ENCODE measurements at regions not wholly inside any gene's neighbourhood (a gene's known extent, or its start where the extent isn't known, plus 50 kb on each side); places are given as distances from the start of the nearest gene placed in this dataset.

DNA sequence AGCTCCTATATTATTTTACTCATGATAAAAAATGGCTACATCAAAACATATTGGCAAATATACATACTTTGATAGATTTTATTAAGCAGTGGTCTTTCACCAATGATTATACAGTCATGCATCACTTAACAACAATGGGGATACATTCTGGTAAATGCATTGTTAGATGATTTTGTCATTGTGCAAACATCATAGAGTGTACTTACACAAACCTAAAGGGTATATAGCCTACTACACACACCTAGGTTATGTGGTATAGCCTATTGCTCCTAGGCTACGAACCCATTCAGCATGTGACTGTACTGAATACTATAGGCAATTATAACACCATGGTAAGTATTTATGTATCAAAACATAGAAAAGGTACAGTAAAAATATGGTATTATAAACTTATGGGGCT is 98.9 kb upstream of the IL6 start:
- no peak overlapping the region for H4K8ac ChIP-seq (ENCODE audit: extremely low read depth, insufficient read depth, low read length)
- H3K4me1 ChIP-seq (replicated peaks in 1 of 4; ENCODE audit: control insufficient read depth in 3 of 4, insufficient read depth in 4 of 4, low read length in 3 of 4), result 0 out of 7 replicates have a peak, but pooled peaks cover 0 to 4% (median 0%) of the 10 kb centered on the region in 4 experiments
- CTCF ChIA-PET (ENCODE audit: partially characterized antibody), result interaction anchor here (1.0 to 1.4 kb wide), 2 partner anchors 23 to 100 kb away, joined by 3 read pairs; no protein-coding TSS in a partner anchor
- no peak overlapping the region for H2BK12ac ChIP-seq (ENCODE audit: low read depth, low read length)
- H3K4ac ChIP-seq (replicated peaks; ENCODE audit: insufficient read length, low read depth, low read length), result no peak overlapping the region
- H3K56ac ChIP-seq (replicated peaks; ENCODE audit: insufficient read length, low read depth, low read length), result no peak overlapping the region
- no peaks in the 10 kb centered on the region for H3K79me2 ChIP-seq (ENCODE audit: control insufficient read depth in 1 of 2, insufficient read depth in 2 of 2, low read length in 2 of 2)
- DNase-seq (ENCODE audit: low read depth in 1 of 2, low spot score in 2 of 2) (no peak), FAIRE-seq (no peak)
- no peak overlapping the region for H4K5ac ChIP-seq (ENCODE audit: insufficient read length, low read depth, low read length)
- 92% methylated on average over 1 of the region's 1 CpG; no CpG with 5 or more reads in 1 of the 2 experiments for WGBS, 2 experiments (ENCODE audit: extremely low coverage in 1 of 2, insufficient coverage in 1 of 2, insufficient read length in 1 of 2, insufficient replicate concordance in 2 of 2, low coverage in 1 of 2, low lambda C conversion rate in 2 of 2, missing lambda C conversion rate in 1 of 2)
- no peaks in the 10 kb centered on the region for H3K27me3 ChIP-seq (replicated peaks in 1 of 4; ENCODE audit: control insufficient read depth in 3 of 4, extremely low read depth in 1 of 4, insufficient read depth in 3 of 4, low read length in 3 of 4)
- H4K91ac ChIP-seq (replicated peaks; ENCODE audit: insufficient read length, low read length), result no peak overlapping the region
- no peak overlapping the region for H3K9ac ChIP-seq (replicated peaks in 1 of 4; ENCODE audit: extremely low read depth in 1 of 4, low read depth in 3 of 4, low read length in 3 of 4)
- POLR2A ChIA-PET (ENCODE audit: partially characterized antibody), result no interaction called here
- no peaks in the 10 kb centered on the region for H3K79me1 ChIP-seq (ENCODE audit: low read depth, low read length)
- no peak overlapping the region for H2AFZ ChIP-seq (ENCODE audit: low read length)
- H3K9me3 ChIP-seq (ENCODE audit: insufficient read depth in 2 of 2, low read depth in 1 of 2, low read length in 1 of 2), result no peaks in the 10 kb centered on the region
- no peak overlapping the region for H2AK5ac ChIP-seq (ENCODE audit: low read depth, low read length)
- H3K27ac ChIP-seq (ENCODE audit: low read depth, low read length), result no peak overlapping the region
- no peaks in the 10 kb centered on the region for H4K20me1 ChIP-seq (replicated peaks in 1 of 2; ENCODE audit: control insufficient read depth in 1 of 2, insufficient read depth in 2 of 2, low read length in 2 of 2)
- no peak overlapping the region for H3K4me3 ChIP-seq (ENCODE audit: extremely low read depth in 1 of 4, insufficient read depth in 2 of 4, low read depth in 3 of 4, low read length in 4 of 4)
- no peak overlapping the region for H3K23ac ChIP-seq (ENCODE audit: insufficient read length)
- no peak overlapping the region for H2BK120ac ChIP-seq (replicated peaks; ENCODE audit: low read depth, low read length)
- no peaks in the 10 kb centered on the region for H3K23me2 ChIP-seq (ENCODE audit: low read depth, low read length)
- no peak overlapping the region for H2BK20ac ChIP-seq (ENCODE audit: low read length)
- H3K36me3 ChIP-seq (ENCODE audit: control insufficient read depth in 2 of 4, insufficient read depth in 4 of 4, low read length in 3 of 4), result no peaks in the 10 kb centered on the region
- H3K4me2 ChIP-seq (ENCODE audit: insufficient read depth in 1 of 2, low read depth in 2 of 2, low read length in 2 of 2), result no peak overlapping the region
- no peak overlapping the region for H2BK5ac ChIP-seq (ENCODE audit: low read depth, low read length)
- H2BK15ac ChIP-seq (ENCODE audit: low read length), result no peak overlapping the region
- H3K14ac ChIP-seq (ENCODE audit: insufficient read length), result no peak overlapping the region
- H3K18ac ChIP-seq (ENCODE audit: extremely low read depth, low read length), result no peak overlapping the region
- TF ChIP-seq SIN3A (conservative IDR thresholded peaks at IDR 0.05 in 1 of 2, IDR thresholded peaks at IDR 0.05 in 1 of 2; ENCODE audit: low read depth in 1 of 2, low read length in 2 of 2) (no peak), POU5F1 (IDR thresholded peaks at IDR 0.05; ENCODE audit: low read depth, low read length) (no peak), YY1 (IDR thresholded peaks at IDR 0.05; ENCODE audit: low read depth, low read length) (no peak), BRCA1 (IDR thresholded peaks at IDR 0.05; ENCODE audit: low read depth, low read length) (no peak), MAFK (IDR thresholded peaks at IDR 0.05; ENCODE audit: low read depth, low read length) (no peak), HDAC2 (IDR thresholded peaks at IDR 0.05; ENCODE audit: borderline replicate concordance in 1 of 2, low read depth in 2 of 2, low read length in 2 of 2) (no peak), KDM4A (IDR thresholded peaks at IDR 0.05; ENCODE audit: low read depth, low read length, severe bottlenecking) (no peak), SP4 (IDR thresholded peaks at IDR 0.05; ENCODE audit: low read length) (no peak), CHD2 (IDR thresholded peaks at IDR 0.05; ENCODE audit: low read length) (no peak), NRF1 (IDR thresholded peaks at IDR 0.05; ENCODE audit: low read depth, low read length) (no peak), CTBP2 (IDR thresholded peaks at IDR 0.05; ENCODE audit: borderline replicate concordance, insufficient read depth, insufficient read length, low read length) (no peak), BACH1 (IDR thresholded peaks at IDR 0.05; ENCODE audit: low read length) (no peak), GTF2F1 (IDR thresholded peaks at IDR 0.05; ENCODE audit: borderline replicate concordance, low read depth, low read length) (no peak)
- TF ChIP-seq, protein P1, sequence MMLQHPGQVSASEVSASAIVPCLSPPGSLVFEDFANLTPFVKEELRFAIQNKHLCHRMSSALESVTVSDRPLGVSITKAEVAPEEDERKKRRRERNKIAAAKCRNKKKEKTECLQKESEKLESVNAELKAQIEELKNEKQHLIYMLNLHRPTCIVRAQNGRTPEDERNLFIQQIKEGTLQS (IDR thresholded peaks at IDR 0.05; ENCODE audit: insufficient read depth, low read depth, low read length), result no peak
